ENCODE measurements at regions not wholly inside any gene's neighbourhood (a gene's known extent, or its start where the extent isn't known, plus 50 kb on each side); places are given as distances from the start of the nearest gene placed in this dataset.

DNA sequence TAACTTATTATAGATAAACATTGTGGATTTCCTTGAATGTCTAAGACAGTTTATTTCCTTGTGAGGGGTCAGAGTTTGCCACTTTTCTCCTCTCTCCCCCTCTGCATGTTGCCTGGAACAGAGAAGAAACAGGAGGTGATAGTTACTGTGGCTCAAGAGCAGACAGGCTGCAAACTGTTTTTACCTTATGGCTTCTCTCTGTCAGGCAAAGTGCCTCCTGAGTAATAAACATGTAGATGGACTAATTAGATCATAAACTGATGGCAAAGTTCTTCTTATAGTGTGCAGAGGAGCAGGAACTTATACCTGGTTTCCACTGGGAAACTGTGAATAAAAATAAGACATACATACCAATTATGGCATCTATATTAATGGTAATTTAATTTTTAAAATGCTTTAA lies 133.1 kb upstream of the CDH12 start:
- DNase-seq = no peak

DNA sequence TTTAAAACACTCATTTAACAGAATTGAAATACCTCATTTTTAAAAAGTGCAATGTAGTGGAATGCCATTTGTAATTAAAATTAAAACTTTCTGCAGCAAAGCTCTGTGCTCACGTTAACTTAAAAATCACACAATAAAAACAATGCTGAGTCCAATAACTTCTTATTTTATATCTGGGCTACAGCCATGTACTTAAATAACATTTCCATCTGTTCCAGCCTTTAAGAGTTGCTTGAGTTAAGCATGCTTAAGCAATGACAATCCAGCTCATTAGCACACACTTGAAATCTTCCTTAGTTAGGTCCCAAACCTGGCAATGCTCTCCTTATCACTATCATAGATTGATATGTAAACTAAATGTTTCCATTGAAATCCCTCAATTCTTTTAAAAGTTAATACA lies 132.3 kb upstream of the CDH12 start:
- DNase-seq = peak; percentile 0

DNA sequence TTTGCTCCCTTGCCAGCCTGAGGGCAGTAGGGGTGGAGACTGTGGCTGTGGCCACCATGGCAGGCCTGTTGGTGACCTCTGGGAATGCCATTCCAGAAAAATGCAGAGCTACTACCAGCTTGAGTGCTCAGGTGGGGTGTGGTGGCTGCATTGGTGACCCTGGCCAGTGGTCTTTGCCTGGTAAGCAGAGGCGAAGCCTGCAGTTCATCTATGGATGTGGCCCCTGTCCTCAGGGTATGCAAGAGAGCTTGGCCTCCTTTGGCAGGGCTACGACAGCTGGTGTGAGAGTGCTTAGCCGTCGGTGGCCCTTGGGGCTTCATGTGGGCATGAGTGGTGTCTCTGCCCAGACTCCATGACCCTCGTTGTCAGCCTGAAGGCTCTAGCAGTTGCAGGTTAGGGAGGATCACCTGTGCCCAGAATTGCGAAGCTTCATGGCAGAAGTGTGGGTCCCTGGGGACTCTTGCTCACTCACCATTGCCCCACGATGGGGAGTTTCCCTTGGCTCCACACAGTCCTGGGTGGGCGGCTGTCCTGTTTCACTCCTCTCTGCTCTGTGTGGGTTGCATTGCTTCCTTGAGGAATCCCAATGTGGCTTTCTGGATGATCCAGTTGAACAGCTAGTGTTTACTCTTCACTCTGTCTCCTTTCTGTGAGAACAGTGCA lies 117.9 kb upstream of the CDH12 start:
- DNase-seq = no peak

DNA sequence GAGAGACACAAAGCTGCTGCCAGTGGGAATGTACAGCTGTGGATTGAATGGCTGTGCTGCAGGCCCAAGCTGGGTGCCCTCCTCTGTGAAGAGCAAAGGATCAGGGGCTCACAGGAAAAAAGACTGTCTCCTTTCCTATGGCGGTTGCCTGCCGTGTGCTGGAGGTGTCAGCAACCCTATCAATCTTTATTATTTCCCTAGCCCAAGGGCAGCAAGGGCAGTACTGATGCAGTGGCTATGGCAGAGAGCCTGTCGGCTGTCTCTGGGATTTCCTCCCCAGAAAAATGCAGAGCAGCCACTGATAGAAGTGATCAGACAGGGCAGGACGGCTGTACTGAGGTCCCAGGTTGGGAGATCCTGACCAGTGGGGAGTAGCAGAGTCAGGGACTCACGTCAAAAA lies 117.3 kb upstream of the CDH12 start:
- DNase-seq = no peak

DNA sequence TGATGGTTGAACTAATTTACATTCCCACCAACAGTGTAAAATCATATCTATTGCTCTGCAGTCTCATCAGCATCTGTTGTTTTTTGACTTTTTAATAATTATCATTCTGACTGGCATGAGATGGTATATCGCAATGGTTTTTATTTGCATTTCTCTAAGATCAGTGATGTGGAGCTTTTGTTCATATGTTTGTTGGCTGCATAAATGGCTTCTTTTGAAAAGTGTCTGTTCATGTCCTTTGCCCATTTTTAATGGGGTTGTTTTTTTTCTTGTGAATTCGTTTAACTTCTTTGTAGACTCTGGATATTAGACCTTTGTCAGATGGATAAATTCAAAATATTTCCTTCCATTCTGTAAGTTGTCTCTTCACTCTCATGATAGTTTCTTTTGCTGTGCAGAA lies 115.2 kb upstream of the CDH12 start:
- DNase-seq = no peak

DNA sequence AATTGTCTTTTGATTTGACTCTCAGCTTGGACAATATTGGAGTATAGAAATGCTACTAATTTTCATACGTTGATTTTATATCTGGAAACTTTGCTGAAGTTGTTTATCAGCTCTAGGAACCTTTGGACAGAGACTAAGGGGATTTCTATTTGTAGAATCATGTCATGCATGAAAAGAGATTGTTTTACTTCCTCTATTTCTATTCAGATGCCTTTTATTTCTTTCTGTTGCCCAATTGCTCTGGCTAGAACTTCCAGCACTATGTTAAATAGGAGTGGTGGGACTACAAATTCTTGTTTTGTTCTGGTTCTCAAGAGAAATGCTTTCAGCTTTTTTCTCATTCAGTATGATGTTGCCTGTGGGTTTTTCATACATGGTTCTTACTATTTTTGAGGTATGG lies 112.8 kb upstream of the CDH12 start:
- no peak for DNase-seq

DNA sequence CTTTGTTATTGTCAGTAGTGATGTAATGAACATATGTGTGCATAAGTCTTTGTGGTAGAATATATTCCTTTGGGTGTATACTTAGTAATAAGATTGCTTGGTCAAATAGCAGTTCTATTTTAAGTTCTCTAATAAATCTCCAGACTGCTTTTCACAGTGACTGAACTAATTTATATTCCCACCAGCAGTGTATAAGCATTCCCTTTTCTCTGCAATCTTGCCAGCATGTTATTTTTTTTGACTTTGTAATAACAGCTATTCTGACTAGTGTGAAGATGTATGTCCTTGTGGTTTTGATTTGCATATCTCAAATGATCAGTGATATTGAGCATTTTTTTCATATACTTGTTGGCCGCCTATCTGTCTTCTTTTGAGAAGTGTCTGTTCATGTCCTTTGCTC lies 111.5 kb upstream of the CDH12 start:
- no peak for DNase-seq

DNA sequence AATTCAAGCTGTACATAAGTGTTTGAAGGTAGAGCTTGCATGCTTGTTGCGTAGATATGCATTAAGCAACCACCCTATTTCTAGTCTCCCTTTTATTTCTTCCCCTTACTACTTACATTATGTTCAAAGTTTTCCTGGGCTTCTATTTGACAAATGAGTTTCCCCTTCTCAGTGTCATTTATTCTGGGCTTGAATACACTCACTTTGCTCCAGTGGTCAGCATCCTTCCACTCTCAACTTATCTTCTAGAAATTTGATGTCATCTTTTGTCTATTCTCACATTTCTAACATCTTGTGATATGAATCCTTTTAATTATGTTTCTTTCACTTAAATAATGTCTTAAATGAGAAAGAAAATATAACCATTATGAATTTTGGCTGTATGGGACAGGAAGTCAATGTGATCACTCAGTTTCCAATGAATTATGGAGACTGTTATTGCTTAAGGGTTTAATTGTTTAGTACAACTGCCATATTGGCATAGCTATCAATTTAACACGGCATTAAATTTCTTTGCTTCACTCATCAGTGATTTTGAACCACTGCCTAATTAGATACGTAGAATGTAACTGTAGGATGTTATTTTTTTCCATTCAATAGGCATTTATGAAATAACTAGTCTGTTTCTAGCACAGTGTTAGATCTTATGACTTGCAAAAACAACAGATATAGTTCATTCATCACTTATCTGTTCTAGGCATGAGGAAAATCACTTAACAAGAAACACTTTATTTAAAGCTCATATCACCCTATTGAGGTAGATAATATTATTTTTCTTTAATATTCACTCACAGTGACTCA lies 105.5 kb upstream of the CDH12 start:
- no peak for DNase-seq

DNA sequence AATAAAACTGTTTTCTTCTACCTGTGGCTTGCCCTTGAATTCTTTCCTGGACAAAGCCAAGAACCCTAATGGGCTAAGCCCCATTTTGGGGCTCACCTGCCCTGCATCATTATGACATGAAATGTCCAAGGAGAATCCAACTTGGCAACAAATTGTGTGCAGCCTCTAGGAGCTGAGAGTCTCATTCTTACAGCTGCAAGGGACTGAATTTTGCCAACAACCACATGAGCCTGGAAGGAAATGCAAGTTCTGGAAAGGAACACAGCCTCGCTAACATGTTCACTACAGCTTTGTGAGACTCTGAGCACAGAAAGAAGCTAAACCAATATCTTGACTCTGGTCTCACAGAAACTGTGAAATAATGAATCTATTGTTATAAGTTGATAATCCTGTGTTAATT lies 94.8 kb upstream of the CDH12 start:
- peak; percentile 12 for DNase-seq

DNA sequence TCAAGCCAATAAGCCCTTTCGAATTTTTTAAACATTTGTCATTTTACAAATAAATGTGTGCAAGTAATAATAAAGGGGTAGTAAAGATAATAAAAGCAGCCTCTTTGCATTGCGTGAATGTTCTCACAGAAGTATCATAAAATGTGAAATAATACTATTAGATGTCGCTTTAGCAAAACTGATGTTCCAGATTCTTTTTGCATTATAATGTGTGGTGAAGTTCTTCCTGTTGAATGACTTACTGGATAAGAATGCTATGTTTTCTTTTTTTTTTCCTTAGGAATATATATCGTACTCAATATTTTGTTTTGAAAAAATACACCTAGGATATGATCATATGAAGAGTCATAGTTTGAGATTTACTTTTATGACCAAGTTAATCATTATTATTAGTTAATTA lies 85.2 kb upstream of the CDH12 start:
- DNase-seq = no peak

DNA sequence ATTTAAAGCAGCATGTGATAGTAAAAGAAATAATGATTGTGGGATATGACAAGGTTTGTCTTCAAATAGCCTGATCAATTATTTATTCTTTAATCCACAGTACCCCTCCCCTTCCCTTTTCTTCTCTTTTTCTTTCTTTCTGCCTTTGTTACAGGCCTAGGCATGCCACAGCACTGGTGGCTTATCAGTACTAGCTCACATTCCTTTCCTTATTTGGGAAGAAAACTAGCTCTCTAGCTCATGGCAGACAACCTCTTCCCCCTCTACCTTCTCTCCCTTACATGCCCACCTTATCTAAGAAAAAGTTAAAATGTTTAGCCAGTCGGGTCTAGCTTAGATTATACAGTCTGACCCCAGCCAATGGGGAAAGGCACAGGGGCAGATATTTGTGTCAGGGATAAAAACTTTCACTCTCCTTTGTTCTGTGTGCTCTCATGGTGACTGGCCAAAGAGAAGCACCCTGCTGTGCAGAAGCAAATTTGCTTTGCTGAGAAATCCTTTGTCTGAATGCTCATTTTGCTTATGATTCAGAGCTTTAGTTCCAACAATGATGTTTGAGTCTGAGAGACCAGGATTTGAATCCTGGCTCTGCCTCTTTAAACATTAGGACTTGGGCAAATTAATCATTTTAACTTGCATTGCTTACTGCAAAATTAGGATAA lies 75.8 kb upstream of the CDH12 start:
- DNase-seq = no peak

DNA sequence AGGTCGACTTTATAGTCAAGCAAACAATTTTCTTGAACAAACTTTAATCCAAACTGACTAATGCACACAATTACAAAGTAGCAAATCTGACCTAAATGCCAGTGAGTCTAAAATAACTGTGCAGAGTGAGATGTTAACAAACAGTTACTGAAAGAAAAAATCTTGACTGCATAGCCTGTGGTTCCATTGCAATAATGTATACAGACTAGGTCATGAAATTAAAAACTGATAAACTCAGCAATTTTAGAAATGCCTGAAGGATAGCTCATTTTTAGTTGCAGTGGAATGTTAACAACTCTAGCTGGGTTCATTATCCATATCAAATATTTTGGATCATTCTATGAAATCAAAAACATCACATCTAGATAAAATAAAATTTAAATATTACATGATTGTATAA lies 73.4 kb upstream of the CDH12 start:
- no peak for DNase-seq

DNA sequence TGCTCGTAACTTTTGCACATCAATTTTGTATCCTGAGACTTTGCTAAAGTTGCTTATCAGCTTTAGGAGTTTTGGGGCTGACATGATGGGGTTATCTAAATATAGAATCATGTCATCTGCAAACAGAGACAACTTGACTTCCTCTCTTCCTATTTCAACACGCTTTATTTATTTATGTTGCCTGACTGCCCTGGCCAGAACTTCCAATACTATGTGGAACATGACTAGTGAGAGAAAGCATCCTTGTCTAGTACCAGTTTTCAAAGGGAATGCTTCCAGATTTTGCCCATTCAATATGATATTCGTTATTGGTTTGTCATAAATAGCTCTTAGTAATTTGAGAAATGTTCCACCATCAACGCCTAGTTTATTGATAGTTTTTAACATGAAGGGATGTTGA lies 65.4 kb upstream of the CDH12 start:
- no peak for DNase-seq

DNA sequence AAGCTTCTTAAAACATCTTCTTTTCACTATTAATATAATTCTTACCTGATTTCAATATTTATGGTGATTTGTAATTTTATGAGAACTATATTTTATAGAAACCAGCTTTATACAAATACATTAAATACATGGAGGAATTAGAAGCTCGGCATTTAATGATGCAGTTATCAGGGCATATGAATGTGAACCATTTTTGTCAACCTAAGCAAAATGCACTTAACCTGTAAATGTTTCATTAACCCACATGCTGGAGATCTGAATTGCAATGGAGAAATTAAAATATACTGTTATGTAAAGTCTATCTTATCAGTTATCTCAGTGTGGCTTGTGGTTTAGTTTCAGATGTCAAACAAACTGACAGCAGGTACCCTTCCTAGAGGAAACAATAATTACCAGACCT lies 63.2 kb upstream of the CDH12 start:
- DNase-seq = no peak

DNA sequence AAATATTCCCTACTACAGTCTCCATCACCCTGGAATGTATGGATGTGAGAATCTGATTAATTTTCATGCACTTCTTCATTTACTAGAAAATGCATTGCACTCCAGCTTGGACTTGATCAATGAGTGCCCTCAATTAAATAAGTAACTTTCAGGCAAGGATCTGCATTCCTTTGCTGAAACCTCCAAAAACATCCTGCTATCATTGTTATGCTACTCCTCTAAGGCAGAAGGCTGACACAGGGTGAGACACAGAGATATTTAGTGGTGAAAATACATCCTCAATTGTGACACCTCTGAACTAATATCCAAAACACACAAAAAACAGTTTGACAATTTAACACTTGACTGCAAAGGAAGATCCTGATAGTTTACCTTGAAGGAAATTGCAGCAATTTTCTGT lies 57.9 kb upstream of the CDH12 start:
- no peak for DNase-seq

DNA sequence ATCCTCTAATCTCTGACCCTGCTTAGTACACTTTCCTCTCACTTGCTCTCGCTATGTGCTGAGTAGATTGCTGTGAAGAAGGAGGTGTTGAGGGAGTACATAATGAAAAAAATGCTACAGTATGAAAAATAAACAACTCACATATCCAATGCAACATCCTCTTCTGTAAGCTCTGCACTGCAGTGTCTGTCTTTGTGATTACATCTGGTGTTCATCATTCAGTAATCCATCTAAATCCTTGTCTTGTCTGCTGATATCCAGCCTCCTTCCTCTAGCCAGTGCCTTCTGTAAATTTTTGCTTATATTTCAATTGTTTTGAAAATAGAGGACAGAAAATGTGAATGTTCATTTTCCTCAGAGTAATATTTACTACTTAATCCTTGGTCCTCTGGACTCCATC lies 57.4 kb upstream of the CDH12 start:
- no peak for DNase-seq

DNA sequence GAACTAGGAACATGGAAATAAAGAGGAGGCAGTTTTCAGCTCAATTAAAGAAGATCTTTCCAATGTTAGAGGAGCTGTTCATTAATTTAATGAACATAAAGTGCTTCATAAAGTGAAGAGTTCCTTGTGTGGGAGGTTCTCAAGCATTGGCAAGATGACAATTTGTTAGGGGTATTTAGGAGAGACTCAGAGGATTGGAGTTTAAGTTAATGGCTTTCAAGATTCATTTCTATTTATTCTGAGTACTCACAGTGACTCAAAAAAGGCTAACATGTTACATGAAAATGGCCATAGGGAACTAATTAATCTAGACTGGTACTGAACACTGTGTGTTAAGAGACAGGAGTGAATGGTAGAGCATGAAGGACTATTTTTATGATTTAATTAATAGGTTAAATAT lies 55.4 kb upstream of the CDH12 start:
- DNase-seq = no peak

DNA sequence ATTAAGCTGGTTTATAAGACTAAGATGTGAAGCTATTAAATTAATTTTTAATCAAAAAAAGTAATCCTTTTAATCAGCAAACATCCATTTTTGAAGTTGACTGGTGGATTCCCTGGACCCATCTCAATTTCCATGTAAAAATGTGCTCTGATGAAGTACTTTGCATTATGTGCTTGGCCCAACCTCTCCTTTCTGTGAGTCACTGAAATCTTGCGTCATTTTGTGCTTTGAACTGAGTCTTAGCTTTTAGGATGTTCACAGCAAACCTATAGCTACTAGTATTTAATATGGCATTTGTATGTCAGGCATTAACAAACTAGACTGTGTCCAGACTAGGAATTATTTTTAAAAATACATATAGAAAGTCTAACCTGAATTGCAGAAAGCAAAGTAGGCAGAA lies 55.0 kb upstream of the CDH12 start:
- DNase-seq = no peak

Data from hindlimb muscle (tissue), 1 donor.